ENCODE measurements at regions not wholly inside any gene's neighbourhood (a gene's known extent, or its start where the extent isn't known, plus 50 kb on each side); places are given as distances from the start of the nearest gene placed in this dataset.

DNA sequence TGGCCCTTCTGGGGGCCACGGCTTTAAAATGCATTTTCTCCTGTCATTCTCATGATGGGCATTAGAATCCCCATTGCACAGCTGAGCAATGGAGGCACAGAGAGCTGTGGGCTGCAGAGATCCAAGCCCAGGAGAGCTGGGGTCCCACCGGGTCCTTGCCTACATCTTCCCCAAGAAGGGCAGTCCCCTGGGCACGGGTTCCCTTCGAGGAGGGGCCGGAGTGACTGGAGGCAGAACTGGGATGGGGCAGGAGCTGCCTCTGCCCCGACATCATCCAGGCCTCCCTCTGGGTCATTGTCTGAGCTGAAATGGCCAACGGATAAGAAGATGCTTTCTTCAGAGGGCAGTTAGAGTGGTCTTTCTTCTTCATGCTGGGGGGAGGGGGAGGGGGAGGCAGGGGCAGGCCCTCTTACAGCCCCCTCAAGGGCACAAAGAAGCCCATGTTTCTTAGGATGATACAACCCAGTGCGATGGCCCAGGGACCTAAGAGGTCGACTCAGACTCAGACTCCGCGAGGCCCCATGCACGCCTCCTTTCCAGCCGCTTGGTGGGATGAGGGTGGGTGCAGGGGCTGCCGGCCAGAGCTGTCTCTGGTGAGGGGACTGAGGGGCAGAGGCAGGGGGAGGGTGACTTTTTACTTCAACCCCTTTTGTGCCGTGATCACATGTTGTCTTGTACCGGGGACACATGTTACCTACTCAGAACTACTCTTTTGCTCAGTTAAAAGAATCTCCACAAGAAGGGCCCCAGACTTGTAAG, 112.4 kb upstream of the IRX2 start:
- no peak overlapping the region for H2AK5ac ChIP-seq (ENCODE audit: low read depth, low read length)
- TF ChIP-seq SAP30 (IDR thresholded peaks at IDR 0.05; ENCODE audit: insufficient read depth, insufficient replicate concordance, low read length) = no peak
- no peak for TF ChIP-seq ZNF274 (IDR thresholded peaks at IDR 0.05; ENCODE audit: borderline replicate concordance, extremely low read depth, low read length)
- no peak for TF ChIP-seq EGR1 (IDR thresholded peaks at IDR 0.05; ENCODE audit: borderline replicate concordance, low read depth, low read length)
- no peak for TF ChIP-seq SIRT6 (IDR thresholded peaks at IDR 0.05; ENCODE audit: low read length)
- TF ChIP-seq GTF2F1 (IDR thresholded peaks at IDR 0.05; ENCODE audit: borderline replicate concordance, low read depth, low read length) = no peak
- no peak for TF ChIP-seq RBBP5 (IDR thresholded peaks at IDR 0.05; ENCODE audit: borderline replicate concordance, low read depth, low read length)
- TF ChIP-seq, protein P1, sequence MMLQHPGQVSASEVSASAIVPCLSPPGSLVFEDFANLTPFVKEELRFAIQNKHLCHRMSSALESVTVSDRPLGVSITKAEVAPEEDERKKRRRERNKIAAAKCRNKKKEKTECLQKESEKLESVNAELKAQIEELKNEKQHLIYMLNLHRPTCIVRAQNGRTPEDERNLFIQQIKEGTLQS (IDR thresholded peaks at IDR 0.05; ENCODE audit: insufficient read depth, low read depth, low read length) = no peak
- no peak for TF ChIP-seq NRF1 (IDR thresholded peaks at IDR 0.05; ENCODE audit: low read depth, low read length)
- TF ChIP-seq, protein P2, sequence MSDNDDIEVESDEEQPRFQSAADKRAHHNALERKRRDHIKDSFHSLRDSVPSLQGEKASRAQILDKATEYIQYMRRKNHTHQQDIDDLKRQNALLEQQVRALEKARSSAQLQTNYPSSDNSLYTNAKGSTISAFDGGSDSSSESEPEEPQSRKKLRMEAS (IDR thresholded peaks at IDR 0.05) = no peak
- no peak for TF ChIP-seq BACH1 (IDR thresholded peaks at IDR 0.05; ENCODE audit: low read length)
- no peak for TF ChIP-seq TEAD4 (IDR thresholded peaks at IDR 0.05; ENCODE audit: low read depth, low read length)
- no peak for TF ChIP-seq TBP (IDR thresholded peaks at IDR 0.05; ENCODE audit: low read depth, low read length)
- no peak for TF ChIP-seq EP300 (IDR thresholded peaks at IDR 0.05; ENCODE audit: borderline replicate concordance in 1 of 2, low read depth in 2 of 2, low read length in 2 of 2)

More for the DNA sequence above, 112.4 kb upstream of the IRX2 start:
- no peak overlapping the region for H3K14ac ChIP-seq (ENCODE audit: insufficient read length)
- no peak overlapping the region for H2AFZ ChIP-seq (ENCODE audit: low read length)
- no peak overlapping the region for H3K56ac ChIP-seq (replicated peaks; ENCODE audit: insufficient read length, low read depth, low read length)
- DNase-seq (ENCODE audit: low read depth in 1 of 2, low spot score in 2 of 2) = no peak
- H3K9ac ChIP-seq (replicated peaks in 1 of 4; ENCODE audit: extremely low read depth in 1 of 4, low read depth in 3 of 4, low read length in 3 of 4) = no peak overlapping the region
- WGBS, 2 experiments (ENCODE audit: extremely low coverage in 1 of 2, insufficient coverage in 1 of 2, insufficient read length in 1 of 2, insufficient replicate concordance in 2 of 2, low coverage in 1 of 2, low lambda C conversion rate in 2 of 2, missing lambda C conversion rate in 1 of 2) = 85% methylated on average over 15 of the region's 16 CpGs; no CpG with 5 or more reads in 1 of the 2 experiments
- no peaks in the 10 kb centered on the region for H4K20me1 ChIP-seq (replicated peaks in 1 of 2; ENCODE audit: control insufficient read depth in 1 of 2, insufficient read depth in 2 of 2, low read length in 2 of 2)
- peaks cover 0 to 3% (median 0%) of the 10 kb centered on the region in 4 experiments; a peak in 3 of 7 replicates for H3K4me1 ChIP-seq (replicated peaks in 1 of 4; ENCODE audit: control insufficient read depth in 3 of 4, insufficient read depth in 4 of 4, low read length in 3 of 4)
- no peak overlapping the region for H4K5ac ChIP-seq (ENCODE audit: insufficient read length, low read depth, low read length)
- H2BK20ac ChIP-seq (ENCODE audit: low read length) = no peak overlapping the region
- H3K4me2 ChIP-seq (ENCODE audit: insufficient read depth in 1 of 2, low read depth in 2 of 2, low read length in 2 of 2) = no peak overlapping the region
- H3K4ac ChIP-seq (replicated peaks; ENCODE audit: insufficient read length, low read depth, low read length) = no peak overlapping the region
- H3K27me3 ChIP-seq (replicated peaks in 1 of 4; ENCODE audit: control insufficient read depth in 3 of 4, extremely low read depth in 1 of 4, insufficient read depth in 3 of 4, low read length in 3 of 4) = no peaks in the 10 kb centered on the region
- H3K79me1 ChIP-seq (ENCODE audit: low read depth, low read length) = no peaks in the 10 kb centered on the region
- H2BK12ac ChIP-seq (ENCODE audit: low read depth, low read length) = no peak overlapping the region
- H2BK5ac ChIP-seq (ENCODE audit: low read depth, low read length) = no peak overlapping the region
- H4K8ac ChIP-seq (ENCODE audit: extremely low read depth, insufficient read depth, low read length) = no peak overlapping the region
- ChIA-PET POLR2A (ENCODE audit: partially characterized antibody) (no interaction called here), CTCF (ENCODE audit: partially characterized antibody) (no interaction called here)
- no peak overlapping the region for H3K4me3 ChIP-seq (ENCODE audit: extremely low read depth in 1 of 4, insufficient read depth in 2 of 4, low read depth in 3 of 4, low read length in 4 of 4)
- FAIRE-seq = no peak
- no peaks in the 10 kb centered on the region for H3K79me2 ChIP-seq (ENCODE audit: control insufficient read depth in 1 of 2, insufficient read depth in 2 of 2, low read length in 2 of 2)
- no peaks in the 10 kb centered on the region for H3K36me3 ChIP-seq (ENCODE audit: control insufficient read depth in 2 of 4, insufficient read depth in 4 of 4, low read length in 3 of 4)
- no peak overlapping the region for H3K18ac ChIP-seq (ENCODE audit: extremely low read depth, low read length)
- H3K23ac ChIP-seq (ENCODE audit: insufficient read length) = no peak overlapping the region
- no peak overlapping the region for H3K27ac ChIP-seq (ENCODE audit: low read depth, low read length)
- H3K9me3 ChIP-seq (ENCODE audit: insufficient read depth in 2 of 2, low read depth in 1 of 2, low read length in 1 of 2) = peaks cover 0 to 6% of the 10 kb centered on the region in 2 experiments; a peak in 1 of 4 replicates
- H3K23me2 ChIP-seq (ENCODE audit: low read depth, low read length) = no peaks in the 10 kb centered on the region
- no peak overlapping the region for H4K91ac ChIP-seq (replicated peaks; ENCODE audit: insufficient read length, low read length)
- H2BK120ac ChIP-seq (replicated peaks; ENCODE audit: low read depth, low read length) = no peak overlapping the region
- H2BK15ac ChIP-seq (ENCODE audit: low read length) = no peak overlapping the region
